ENCODE measurements at regions not wholly inside any gene's neighbourhood (a gene's known extent, or its start where the extent isn't known, plus 50 kb on each side); places are given as distances from the start of the nearest gene placed in this dataset.
A peak's percentile ranks its signal among the peaks of the same experiment; 100 is the strongest.

DNA sequence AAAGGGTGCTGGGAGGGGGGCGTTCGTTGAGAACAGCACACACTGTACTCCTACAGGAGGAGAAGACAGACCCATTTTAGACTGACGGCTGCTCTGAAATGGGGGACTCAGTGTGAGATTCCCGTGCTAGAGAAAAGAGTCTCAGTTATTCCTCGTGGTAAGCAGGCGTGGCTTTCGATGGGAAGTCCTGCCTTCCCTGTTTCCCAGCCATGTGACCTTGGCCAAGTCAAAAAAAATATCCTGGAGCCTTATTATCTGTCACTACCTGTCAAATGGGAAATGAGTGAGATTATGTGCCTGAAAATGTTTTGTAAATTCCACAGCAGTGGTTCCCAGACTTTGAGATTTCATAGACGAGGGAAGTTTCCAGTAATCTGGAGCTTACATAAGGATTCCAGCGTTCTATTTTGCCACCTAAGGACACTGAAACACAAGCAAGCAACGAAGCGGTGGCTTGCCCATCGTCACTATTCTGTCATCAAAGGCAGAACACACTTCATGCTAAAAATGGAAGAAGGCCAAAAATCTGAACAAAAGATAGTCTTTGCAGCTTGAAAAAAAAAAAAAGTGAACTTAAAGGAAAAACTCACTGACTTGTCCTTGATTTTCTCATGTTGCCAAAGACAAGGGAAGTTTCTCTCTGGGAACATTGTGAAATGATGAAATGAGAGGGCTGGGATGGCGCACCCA is 253.4 kb upstream of the RPL38 start:
- H3K4me3 ChIP-seq = no peak overlapping the region
- intact Hi-C loops (cut with DNase I) = no loop called here

DNA sequence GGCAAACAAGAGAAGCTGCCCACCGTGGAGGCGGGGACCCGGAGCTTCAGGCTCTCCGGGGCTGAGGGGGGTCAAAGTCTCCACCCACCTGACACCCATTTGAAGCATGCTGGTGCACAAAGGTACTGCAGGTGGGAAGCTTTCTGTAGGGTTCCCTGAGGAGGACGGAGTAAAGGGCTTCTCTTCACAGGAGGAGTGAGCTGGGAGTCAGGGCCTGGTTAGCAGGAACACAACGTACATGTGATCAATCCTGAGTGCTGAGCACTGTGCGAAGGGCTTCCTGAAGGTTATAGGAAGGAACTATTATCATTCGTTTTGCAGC is 252.9 kb upstream of the RPL38 start:
- H3K27ac ChIP-seq = no peak overlapping the region
- no peak overlapping the region for H3K4me3 ChIP-seq
- peaks cover 12% of the 10 kb centered on the region for H3K27me3 ChIP-seq
- TF ChIP-seq, protein P1, sequence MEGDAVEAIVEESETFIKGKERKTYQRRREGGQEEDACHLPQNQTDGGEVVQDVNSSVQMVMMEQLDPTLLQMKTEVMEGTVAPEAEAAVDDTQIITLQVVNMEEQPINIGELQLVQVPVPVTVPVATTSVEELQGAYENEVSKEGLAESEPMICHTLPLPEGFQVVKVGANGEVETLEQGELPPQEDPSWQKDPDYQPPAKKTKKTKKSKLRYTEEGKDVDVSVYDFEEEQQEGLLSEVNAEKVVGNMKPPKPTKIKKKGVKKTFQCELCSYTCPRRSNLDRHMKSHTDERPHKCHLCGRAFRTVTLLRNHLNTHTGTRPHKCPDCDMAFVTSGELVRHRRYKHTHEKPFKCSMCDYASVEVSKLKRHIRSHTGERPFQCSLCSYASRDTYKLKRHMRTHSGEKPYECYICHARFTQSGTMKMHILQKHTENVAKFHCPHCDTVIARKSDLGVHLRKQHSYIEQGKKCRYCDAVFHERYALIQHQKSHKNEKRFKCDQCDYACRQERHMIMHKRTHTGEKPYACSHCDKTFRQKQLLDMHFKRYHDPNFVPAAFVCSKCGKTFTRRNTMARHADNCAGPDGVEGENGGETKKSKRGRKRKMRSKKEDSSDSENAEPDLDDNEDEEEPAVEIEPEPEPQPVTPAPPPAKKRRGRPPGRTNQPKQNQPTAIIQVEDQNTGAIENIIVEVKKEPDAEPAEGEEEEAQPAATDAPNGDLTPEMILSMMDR (IDR thresholded peaks at IDR 0.05) = no peak
- intact Hi-C loops (cut with DNase I) = no loop called here
- no peak for DNase-seq (ENCODE audit: low spot score in 2 of 2)
- H3K9me3 ChIP-seq = no peaks in the 10 kb centered on the region
- H3K4me1 ChIP-seq = no peaks in the 10 kb centered on the region
- H3K36me3 ChIP-seq = no peaks in the 10 kb centered on the region

More for the DNA sequence above, 253.4 kb upstream of the RPL38 start:
- no peak for DNase-seq (ENCODE audit: low spot score in 2 of 2)
- Histone ChIP-seq H3K4me1 (no peaks in the 10 kb centered on the region), H3K36me3 (no peaks in the 10 kb centered on the region), H3K27ac (no peak overlapping the region), H3K27me3 (peaks cover 12% of the 10 kb centered on the region), H3K9me3 (no peaks in the 10 kb centered on the region)
- TF ChIP-seq, protein P1 (IDR thresholded peaks at IDR 0.05) = no peak

DNA sequence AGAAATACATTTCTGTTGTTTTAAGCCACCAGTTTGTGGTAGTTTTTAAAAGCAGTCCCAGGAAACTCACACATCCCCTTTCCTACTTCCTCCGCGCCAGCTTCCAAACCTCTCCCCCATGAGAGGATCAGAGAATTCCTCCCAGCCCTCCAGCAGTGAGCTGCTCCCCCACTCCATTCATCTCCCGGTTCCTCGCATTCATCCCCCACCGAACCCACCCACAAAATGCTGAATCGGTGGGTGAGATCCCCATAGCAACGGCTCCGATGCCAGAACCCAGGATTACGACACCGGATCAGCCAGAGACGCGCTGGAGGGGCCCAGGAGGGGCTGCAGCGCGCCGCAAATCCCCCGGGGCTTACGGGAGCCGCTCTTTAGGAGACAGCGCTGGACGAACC is 251.4 kb upstream of the RPL38 start:
- peak overlapping the region; percentile 32 to 54 for H3K4me3 ChIP-seq
- no peak overlapping the region for H3K27ac ChIP-seq
- no peaks in the 10 kb centered on the region for H3K36me3 ChIP-seq
- TF ChIP-seq, protein P1 (IDR thresholded peaks at IDR 0.05) = no peak
- H3K27me3 ChIP-seq = peaks cover 12% of the 10 kb centered on the region
- intact Hi-C loops (cut with DNase I) = no loop called here
- DNase-seq (ENCODE audit: low spot score in 2 of 2) = no peak
- no peaks in the 10 kb centered on the region for H3K4me1 ChIP-seq
- H3K9me3 ChIP-seq = no peaks in the 10 kb centered on the region

DNA sequence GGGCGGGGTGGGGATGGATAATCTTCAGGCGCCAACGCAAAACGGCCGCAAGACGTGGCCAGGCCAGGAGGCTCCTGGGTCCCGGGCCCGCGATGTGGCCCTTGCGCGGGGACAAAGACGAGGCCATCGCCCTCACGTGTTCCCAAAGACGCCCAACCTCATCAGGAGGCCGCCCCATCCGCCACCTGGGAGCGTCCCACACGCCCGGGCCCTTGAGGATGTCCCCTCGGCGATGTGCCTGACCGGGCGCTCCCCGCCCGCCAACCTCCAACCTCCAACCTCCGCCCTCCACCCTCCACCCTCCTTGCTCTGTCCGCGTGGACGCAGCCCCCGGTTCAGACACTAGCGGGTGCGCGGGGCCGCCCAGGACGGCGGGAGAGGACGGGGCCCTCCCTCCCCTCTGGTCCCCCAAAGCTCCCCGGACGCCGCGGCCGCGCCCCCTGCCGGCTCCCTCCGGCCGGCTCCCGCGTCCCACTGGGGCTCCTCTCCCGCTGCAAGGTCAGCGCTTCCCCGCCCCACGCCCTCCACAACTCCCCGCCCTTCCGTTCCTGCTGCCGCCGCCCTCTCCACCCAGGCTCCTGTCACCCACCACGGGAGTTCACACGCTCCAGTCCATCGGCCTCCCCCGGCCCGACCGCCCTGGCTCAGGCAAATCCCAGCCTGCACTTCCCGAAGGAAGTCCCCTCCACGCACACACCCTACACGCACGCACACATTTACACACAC is 250.8 kb upstream of the RPL38 start:
- H3K9me3 ChIP-seq = no peaks in the 10 kb centered on the region
- DNase-seq (ENCODE audit: low spot score in 2 of 2) = no peak
- peak overlapping the region; percentile 32 to 54 for H3K4me3 ChIP-seq
- no peak overlapping the region for H3K27ac ChIP-seq
- peaks cover 12% of the 10 kb centered on the region for H3K27me3 ChIP-seq
- H3K36me3 ChIP-seq = no peaks in the 10 kb centered on the region
- intact Hi-C loops (cut with DNase I) = no loop called here
- H3K4me1 ChIP-seq = no peaks in the 10 kb centered on the region
- TF ChIP-seq, protein P1 (IDR thresholded peaks at IDR 0.05) = peak; percentile 7 to 46 (median 7)

DNA sequence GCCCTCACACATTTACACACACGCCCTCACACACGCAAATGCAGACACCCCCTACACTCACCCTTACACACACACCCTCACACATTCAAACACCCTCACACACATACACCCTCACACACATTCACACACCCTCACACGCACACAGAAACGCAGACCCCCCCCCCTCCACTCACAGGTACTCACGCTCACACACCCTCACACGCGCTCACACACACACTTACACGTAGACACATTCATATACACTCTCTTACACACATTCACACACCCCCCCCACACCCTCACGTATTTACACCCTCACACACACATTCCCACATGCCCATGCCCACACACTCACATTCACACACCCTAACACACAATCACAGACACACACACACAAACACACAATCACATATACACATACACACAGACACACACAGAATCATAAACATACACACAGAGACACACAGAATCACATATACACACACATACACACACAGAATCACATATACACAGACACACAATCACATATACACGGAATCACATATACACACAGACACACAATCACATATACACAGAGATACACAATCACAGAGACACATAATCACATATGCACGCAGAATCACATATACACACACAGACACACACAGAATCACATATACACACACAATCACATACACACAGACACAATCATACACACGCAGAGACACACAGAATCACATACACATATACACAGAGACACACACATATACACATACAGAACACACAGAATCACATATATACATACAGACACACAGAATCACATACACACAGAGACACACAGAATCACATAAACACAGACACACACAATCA is 250.1 kb upstream of the RPL38 start:
- intact Hi-C loops (cut with DNase I) = no loop called here
- Histone ChIP-seq H3K4me1 (no peaks in the 10 kb centered on the region), H3K4me3 (peak overlapping the region in 1 of 2 donors; percentile 54), H3K27ac (no peak overlapping the region), H3K9me3 (no peaks in the 10 kb centered on the region), H3K36me3 (no peaks in the 10 kb centered on the region), H3K27me3 (peaks cover 12% of the 10 kb centered on the region)
- TF ChIP-seq, protein P1 (IDR thresholded peaks at IDR 0.05) = no peak
- DNase-seq (ENCODE audit: low spot score in 2 of 2) = no peak
